OCI-LY1 (cell line): ENCODE measurements at regions not wholly inside any gene's neighbourhood (a gene's known extent, or its start where the extent isn't known, plus 50 kb on each side); places are given as distances from the start of the nearest gene placed in this dataset.

ENCODE experiments used
- CTCF ChIP-seq: fragments of 200-600 bp; sonication (generic), shearing (Covaris generic); IDR thresholded peaks from 2 replicates; pipeline ENCODE4 v1.5.1; 2017; ENCODE audit warnings: mild to moderate bottlenecking, antibody characterized with exemption, low read length, moderate library complexity, mixed read lengths
- EZH2 ChIP-seq: fragments of 200-600 bp; sonication (generic), shearing (Covaris generic); IDR thresholded peaks from 2 replicates; pipeline ENCODE4 v1.8.0; 2017; ENCODE audit warnings: borderline replicate concordance, mixed run types, mild to moderate bottlenecking, antibody characterized with exemption, low read length, moderate library complexity, mixed read lengths

GRCh38 chr14:51595881-51596455 lies 55.7 kb upstream of the FRMD6 start:
- TF ChIP-seq CTCF (no peak), EZH2 (no peak)
